ENCODE measurements at regions not wholly inside any gene's neighbourhood (a gene's known extent, or its start where the extent isn't known, plus 50 kb on each side); places are given as distances from the start of the nearest gene placed in this dataset.

GRCh38 chr2:111704246-111704645 lies 179.7 kb downstream of the ANAPC1 start:
- DNase-seq (no peak), ATAC-seq (ENCODE audit: low read depth) (no peak)
- Mint-ChIP-seq H3K4me3 (no peak overlapping the region), H3K27ac (no peak overlapping the region), H3K36me3 (no peaks in the 10 kb centered on the region), H3K27me3 (peaks cover 9% of the 10 kb centered on the region), H3K4me1 (peaks cover 19% of the 10 kb centered on the region), H3K9me3 (no peaks in the 10 kb centered on the region)
- POLR2A ChIA-PET, result no interaction called here

GRCh38 chr2:111705239-111705638 lies 178.8 kb downstream of the ANAPC1 start:
- no peaks in the 10 kb centered on the region for H3K9me3 Mint-ChIP-seq
- DNase-seq (no peak), ATAC-seq (ENCODE audit: low read depth) (no peak)
- H3K4me3 Mint-ChIP-seq, result no peak overlapping the region
- peaks cover 9% of the 10 kb centered on the region for H3K27me3 Mint-ChIP-seq
- H3K36me3 Mint-ChIP-seq, result no peaks in the 10 kb centered on the region
- POLR2A ChIA-PET, result no interaction called here
- H3K4me1 Mint-ChIP-seq, result peaks cover 16% of the 10 kb centered on the region
- H3K27ac Mint-ChIP-seq, result no peak overlapping the region

GRCh38 chr2:111705711-111706336 lies 178.2 kb downstream of the ANAPC1 start:
- Mint-ChIP-seq H3K27me3 (peaks cover 9% of the 10 kb centered on the region), H3K36me3 (no peaks in the 10 kb centered on the region), H3K4me1 (peaks cover 16% of the 10 kb centered on the region), H3K4me3 (no peak overlapping the region), H3K9me3 (no peaks in the 10 kb centered on the region), H3K27ac (peak overlapping the region; percentile 28)
- DNase-seq (no peak), ATAC-seq (ENCODE audit: low read depth) (peak; percentile 28)
- POLR2A ChIA-PET, result no interaction called here

GRCh38 chr2:111706481-111707001 lies 177.5 kb downstream of the ANAPC1 start:
- H3K4me1 Mint-ChIP-seq, result peaks cover 20% of the 10 kb centered on the region
- no peak overlapping the region for H3K27ac Mint-ChIP-seq
- H3K36me3 Mint-ChIP-seq, result no peaks in the 10 kb centered on the region
- H3K9me3 Mint-ChIP-seq, result no peaks in the 10 kb centered on the region
- no peak overlapping the region for H3K4me3 Mint-ChIP-seq
- POLR2A ChIA-PET, result no interaction called here
- DNase-seq, result no peak
- ATAC-seq (ENCODE audit: low read depth), result no peak
- peaks cover 9% of the 10 kb centered on the region for H3K27me3 Mint-ChIP-seq

GRCh38 chr2:111707700-111708099 lies 176.3 kb downstream of the ANAPC1 start:
- Mint-ChIP-seq H3K27ac (no peak overlapping the region), H3K4me3 (no peak overlapping the region), H3K4me1 (peaks cover 10% of the 10 kb centered on the region), H3K9me3 (peaks cover 5% of the 10 kb centered on the region), H3K36me3 (no peaks in the 10 kb centered on the region), H3K27me3 (peaks cover 9% of the 10 kb centered on the region)
- POLR2A ChIA-PET, result no interaction called here
- ATAC-seq (ENCODE audit: low read depth), result no peak
- DNase-seq, result no peak

GRCh38 chr2:111708476-111709180 lies 175.4 kb downstream of the ANAPC1 start:
- Mint-ChIP-seq H3K9me3 (peaks cover 5% of the 10 kb centered on the region), H3K36me3 (no peaks in the 10 kb centered on the region), H3K27ac (no peak overlapping the region), H3K27me3 (peaks cover 9% of the 10 kb centered on the region), H3K4me1 (peaks cover 10% of the 10 kb centered on the region), H3K4me3 (no peak overlapping the region)
- POLR2A ChIA-PET, result interaction anchor here (0.6 kb wide), 1 partner anchor 87 kb away, joined by 3 read pairs; no protein-coding TSS in a partner anchor
- ATAC-seq (ENCODE audit: low read depth), result no peak
- no peak for DNase-seq

- DNase-seq (no peak), ATAC-seq (ENCODE audit: low read depth) (no peak)
- Mint-ChIP-seq H3K4me3 (no peak overlapping the region), H3K36me3 (no peaks in the 10 kb centered on the region), H3K27ac (no peak overlapping the region), H3K4me1 (peaks cover 10% of the 10 kb centered on the region), H3K9me3 (peaks cover 5% of the 10 kb centered on the region), H3K27me3 (peaks cover 9% of the 10 kb centered on the region)
- POLR2A ChIA-PET, result interaction anchor here (0.6 kb wide), 1 partner anchor 87 kb away, joined by 3 read pairs; no protein-coding TSS in a partner anchor
Measured at GRCh38 chr2:111709321-111709720, 174.7 kb downstream of the ANAPC1 start.

GRCh38 chr2:111710085-111710484 lies 173.9 kb downstream of the ANAPC1 start:
- POLR2A ChIA-PET, result no interaction called here
- ATAC-seq (ENCODE audit: low read depth) (no peak), DNase-seq (no peak)
- Mint-ChIP-seq H3K27me3 (peaks cover 10% of the 10 kb centered on the region), H3K4me3 (no peak overlapping the region), H3K4me1 (peaks cover 12% of the 10 kb centered on the region), H3K9me3 (peaks cover 5% of the 10 kb centered on the region), H3K36me3 (no peaks in the 10 kb centered on the region), H3K27ac (no peak overlapping the region)

- POLR2A ChIA-PET, result no interaction called here
- Mint-ChIP-seq H3K4me1 (peaks cover 11% of the 10 kb centered on the region), H3K9me3 (peaks cover 5% of the 10 kb centered on the region), H3K27ac (no peak overlapping the region), H3K36me3 (no peaks in the 10 kb centered on the region), H3K4me3 (no peak overlapping the region), H3K27me3 (peaks cover 10% of the 10 kb centered on the region)
- DNase-seq (no peak), ATAC-seq (ENCODE audit: low read depth) (no peak)
Measured at GRCh38 chr2:111710613-111711012, 173.4 kb downstream of the ANAPC1 start.

- Mint-ChIP-seq H3K9me3 (peaks cover 5% of the 10 kb centered on the region), H3K27ac (no peak overlapping the region), H3K4me1 (peaks cover 7% of the 10 kb centered on the region), H3K27me3 (peaks cover 10% of the 10 kb centered on the region), H3K4me3 (no peak overlapping the region), H3K36me3 (no peaks in the 10 kb centered on the region)
- ATAC-seq (ENCODE audit: low read depth) (no peak), DNase-seq (no peak)
- POLR2A ChIA-PET, result no interaction called here
Measured at GRCh38 chr2:111711270-111711669, 172.7 kb downstream of the ANAPC1 start.

- Mint-ChIP-seq H3K27me3 (peaks cover 10% of the 10 kb centered on the region), H3K27ac (no peak overlapping the region), H3K4me3 (no peak overlapping the region), H3K4me1 (peaks cover 7% of the 10 kb centered on the region), H3K36me3 (no peaks in the 10 kb centered on the region), H3K9me3 (peaks cover 5% of the 10 kb centered on the region)
- ATAC-seq (ENCODE audit: low read depth) (no peak), DNase-seq (no peak)
- POLR2A ChIA-PET, result no interaction called here
Measured at GRCh38 chr2:111712361-111712760, 171.6 kb downstream of the ANAPC1 start.

GRCh38 chr2:111712940-111713515 lies 171.0 kb downstream of the ANAPC1 start:
- Mint-ChIP-seq H3K27me3 (peaks cover 7% of the 10 kb centered on the region), H3K27ac (no peak overlapping the region), H3K4me1 (peaks cover 7% of the 10 kb centered on the region), H3K9me3 (peaks cover 5% of the 10 kb centered on the region), H3K4me3 (no peak overlapping the region), H3K36me3 (no peaks in the 10 kb centered on the region)
- POLR2A ChIA-PET, result no interaction called here
- ATAC-seq (ENCODE audit: low read depth), result no peak
- DNase-seq, result no peak

- H3K4me3 Mint-ChIP-seq, result no peak overlapping the region
- POLR2A ChIA-PET, result no interaction called here
- ATAC-seq (ENCODE audit: low read depth), result no peak
- H3K9me3 Mint-ChIP-seq, result peaks cover 5% of the 10 kb centered on the region
- peaks cover 2% of the 10 kb centered on the region for H3K27me3 Mint-ChIP-seq
- no peak overlapping the region for H3K27ac Mint-ChIP-seq
- no peaks in the 10 kb centered on the region for H3K36me3 Mint-ChIP-seq
- peaks cover 4% of the 10 kb centered on the region for H3K4me1 Mint-ChIP-seq
- DNase-seq, result no peak
Measured at GRCh38 chr2:111715987-111716904, 167.7 kb downstream of the ANAPC1 start.

Measured in activated naive CD8-positive, alpha-beta T cell treated with anti-CD3 and anti-CD28 coated beads, Interleukin-2, amount 10 ng/mL, durations not matched to agents 7 days and 5 days (primary cell).